GM21423 (cell line): ENCODE measurements at regions not wholly inside any gene's neighbourhood (a gene's known extent, or its start where the extent isn't known, plus 50 kb on each side); places are given as distances from the start of the nearest gene placed in this dataset.

Source experiments
- ATAC-seq: cut with Tn5 transposase; IDR thresholded peaks from one replicate; pipeline ENCODE4 v1.9.1; 2021; ENCODE audit warnings: mild to moderate bottlenecking, moderate library complexity; ENCODE audit not compliant: unreplicated experiment

DNA sequence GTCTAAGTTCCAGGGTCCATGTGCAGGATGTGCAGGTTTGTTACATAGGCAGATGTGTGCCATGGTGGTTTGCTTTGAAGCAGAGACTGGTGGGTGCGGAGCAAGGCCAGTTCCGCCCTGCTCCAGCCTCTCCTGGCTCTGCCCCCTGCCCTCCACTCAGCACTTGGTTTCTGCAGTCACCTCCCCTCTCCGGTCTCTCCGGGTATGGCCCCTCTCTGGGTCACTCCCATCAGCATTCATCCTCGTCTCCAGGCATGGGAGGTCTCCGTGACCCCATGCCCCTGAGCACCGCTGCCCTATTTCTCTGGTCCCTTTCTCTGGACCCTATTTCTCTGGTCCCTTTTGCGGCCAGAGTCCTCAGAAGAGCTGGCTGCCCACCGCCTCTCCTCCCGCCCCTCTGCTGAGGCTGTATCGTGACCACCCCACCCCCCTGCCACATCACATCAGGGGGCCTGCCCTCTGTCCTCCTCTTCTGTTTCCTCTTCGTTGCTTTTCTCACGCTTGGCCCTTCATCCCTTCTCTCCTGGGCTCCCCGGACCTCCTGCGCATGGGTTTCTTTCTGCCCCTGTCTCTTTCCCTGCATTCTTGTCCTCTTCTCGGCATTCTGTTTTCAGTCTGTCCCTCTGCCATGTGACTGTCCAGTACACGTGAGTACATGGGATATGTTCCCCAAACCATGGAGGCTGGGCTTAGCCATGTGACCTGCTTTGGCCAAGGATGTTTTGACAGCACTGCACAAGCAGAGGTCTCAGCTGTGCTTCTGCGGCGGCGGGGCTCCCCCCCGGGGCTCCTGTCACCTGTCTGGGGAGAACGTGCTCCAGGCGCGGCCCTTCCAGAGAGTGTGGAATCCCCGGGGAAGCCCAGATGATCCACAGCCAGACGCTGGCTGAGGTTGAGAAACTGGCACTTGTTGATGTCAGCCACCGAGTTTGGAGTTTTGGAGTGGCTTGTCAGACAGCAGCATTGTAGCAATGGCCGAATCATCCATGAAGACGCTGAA is 54.4 kb upstream of the C1orf174 start:
- ATAC-seq, result no peak

DNA sequence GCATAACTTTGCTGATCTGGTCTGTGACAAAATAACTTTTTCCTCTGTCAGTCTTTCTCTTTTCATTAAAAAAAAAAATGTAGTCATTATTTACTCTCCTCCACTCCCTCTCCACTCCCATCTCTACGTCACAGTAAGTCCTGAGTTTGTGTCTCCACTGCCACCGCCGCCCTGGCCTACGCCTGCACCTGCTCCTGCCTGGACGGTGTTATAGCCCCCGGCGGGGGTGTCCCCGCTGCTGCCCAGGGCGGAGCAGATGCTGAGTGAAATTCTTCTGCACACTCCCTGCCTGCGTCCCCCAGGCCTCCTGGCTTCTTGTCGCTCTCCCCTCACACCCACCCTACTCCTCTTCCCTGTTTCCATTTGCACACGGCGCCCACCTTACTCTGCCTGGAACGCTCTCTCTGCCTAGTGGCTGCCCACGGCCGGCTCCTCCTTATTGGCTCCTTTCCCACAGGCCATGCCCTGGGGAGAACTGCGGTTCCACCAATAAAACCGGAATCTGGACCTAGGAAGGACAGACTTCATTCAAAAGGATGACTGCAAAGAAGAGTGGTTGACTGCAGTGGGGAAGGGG is 55.2 kb upstream of the C1orf174 start:
- ATAC-seq, result no peak

DNA sequence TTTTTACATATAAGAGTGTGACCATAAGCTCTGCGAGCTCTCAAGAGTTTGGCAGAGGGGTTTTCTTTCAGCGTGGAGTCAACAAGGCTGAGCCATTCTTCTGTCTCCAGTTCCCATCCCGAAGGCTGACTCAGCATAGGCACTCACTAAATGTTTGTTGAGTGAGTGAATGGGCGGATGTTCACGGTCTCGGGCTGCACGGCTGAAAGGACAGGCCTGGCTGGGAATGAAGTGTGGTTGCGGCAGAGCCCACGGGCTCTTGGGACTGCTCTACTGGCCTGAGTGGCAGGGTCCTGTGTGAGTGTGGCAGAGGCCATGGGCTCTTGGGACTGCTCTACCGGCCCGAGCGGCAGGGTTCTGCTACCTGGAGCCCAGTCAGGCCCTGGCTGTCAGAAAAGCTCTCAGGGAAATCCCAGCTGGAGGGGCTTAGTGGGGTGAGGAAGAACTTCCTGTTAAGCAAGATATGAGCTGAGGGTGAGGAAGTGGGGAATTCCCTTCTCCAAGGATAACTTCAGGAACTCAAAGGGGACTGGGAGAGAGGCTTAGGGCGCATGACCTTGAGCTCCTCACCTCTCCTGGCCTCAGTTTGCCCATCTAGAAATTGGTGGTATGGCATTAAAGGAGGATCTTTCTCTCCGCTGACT is 56.6 kb upstream of the C1orf174 start:
- no peak for ATAC-seq

DNA sequence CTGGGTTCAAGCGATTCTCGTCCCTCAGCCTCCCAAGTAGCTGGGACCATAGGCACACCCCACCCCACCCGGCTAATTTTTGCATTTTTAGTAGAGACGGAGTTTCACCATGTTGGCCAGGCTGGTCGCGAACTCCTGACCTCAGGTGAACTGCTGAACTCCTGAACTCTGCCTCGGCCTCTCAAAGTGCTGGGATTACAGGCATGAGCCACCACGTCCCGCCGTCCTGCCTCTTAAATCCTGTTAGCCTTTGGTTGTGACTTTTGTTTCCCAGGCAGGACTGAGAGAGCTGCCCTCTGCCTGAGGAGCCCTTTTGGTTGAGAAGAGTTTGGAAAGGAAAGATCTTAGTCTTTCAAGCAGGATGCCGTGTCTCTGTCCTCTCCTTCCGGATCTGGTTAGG is 59.3 kb upstream of the C1orf174 start:
- no peak for ATAC-seq

DNA sequence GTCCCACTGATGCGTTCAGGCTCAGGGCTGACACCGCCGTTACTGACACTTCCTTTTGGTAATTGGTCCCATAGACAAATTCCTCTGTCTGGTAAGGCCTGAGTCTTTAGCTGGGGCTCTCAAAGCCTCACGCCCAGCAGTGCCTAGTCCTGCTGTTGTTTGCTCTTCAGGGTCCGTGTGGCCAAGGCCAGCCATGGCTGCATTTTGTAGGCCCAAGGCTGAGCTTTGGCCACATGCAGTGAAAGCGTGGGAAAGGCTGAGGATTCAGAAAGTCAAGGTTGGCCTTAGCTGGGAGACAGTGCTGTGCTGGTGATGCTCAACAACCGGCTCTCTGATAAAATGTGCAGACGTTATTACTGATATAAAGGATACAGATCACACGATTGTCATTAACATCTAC is 63.5 kb upstream of the C1orf174 start:
- ATAC-seq, result no peak

DNA sequence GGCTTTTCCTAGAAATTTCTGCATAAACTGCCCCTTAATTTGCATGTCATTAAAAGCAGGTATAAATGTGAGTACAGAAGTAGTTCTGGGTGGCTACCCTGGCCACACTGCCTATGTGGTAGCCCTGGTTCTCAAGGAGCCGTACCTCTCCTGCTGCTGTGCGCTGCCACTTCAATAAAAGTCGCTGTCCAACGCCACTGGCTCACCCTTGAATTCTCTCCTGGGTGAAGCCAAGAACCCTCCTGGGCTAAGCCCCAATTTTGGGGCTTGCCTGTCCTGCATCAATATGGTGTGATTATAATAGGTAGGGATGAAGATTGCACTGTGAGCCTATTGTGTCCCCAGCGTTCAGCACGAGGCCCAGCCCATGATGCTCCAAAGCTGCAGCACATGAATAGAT is 65.6 kb upstream of the C1orf174 start:
- no peak for ATAC-seq

DNA sequence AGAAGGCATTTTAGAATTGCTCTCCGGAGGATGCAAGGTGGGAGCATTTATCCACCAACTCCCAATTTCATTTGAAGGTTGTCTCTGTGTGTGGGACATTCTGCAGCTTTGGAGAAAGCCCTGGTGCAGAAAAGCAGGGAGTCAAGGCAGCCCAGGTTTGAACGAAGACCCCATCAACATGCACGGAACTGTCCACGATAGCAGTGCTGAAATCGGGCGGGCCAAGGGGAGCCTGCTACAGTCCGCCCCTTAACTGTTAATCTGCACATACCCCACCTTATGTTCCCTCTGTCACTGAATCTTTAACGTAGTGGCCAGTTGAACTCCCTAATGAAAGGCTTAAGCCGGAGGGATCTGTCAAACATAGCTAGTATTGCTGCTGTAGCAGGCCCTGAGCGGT is 68.8 kb upstream of the C1orf174 start:
- no peak for ATAC-seq

DNA sequence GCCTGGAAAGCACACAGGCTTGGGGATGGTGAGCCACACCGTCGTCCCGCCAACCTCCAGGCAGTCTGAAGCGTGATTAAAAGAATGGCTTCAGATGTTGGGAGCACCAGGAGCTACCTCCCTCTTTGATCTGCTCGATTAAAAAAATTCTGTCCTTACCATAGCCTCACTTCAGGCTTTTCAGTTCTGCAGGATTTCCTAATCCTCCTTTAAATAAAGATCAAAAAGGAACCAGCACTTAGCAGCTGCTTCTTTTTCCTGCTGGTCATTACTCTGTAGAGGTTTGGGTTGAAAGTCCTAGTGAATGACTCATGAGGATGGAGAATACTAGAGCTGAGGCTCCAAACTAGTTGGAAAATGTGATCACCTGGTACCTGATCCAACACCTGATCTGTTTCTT is 71.9 kb upstream of the C1orf174 start:
- ATAC-seq, result no peak

DNA sequence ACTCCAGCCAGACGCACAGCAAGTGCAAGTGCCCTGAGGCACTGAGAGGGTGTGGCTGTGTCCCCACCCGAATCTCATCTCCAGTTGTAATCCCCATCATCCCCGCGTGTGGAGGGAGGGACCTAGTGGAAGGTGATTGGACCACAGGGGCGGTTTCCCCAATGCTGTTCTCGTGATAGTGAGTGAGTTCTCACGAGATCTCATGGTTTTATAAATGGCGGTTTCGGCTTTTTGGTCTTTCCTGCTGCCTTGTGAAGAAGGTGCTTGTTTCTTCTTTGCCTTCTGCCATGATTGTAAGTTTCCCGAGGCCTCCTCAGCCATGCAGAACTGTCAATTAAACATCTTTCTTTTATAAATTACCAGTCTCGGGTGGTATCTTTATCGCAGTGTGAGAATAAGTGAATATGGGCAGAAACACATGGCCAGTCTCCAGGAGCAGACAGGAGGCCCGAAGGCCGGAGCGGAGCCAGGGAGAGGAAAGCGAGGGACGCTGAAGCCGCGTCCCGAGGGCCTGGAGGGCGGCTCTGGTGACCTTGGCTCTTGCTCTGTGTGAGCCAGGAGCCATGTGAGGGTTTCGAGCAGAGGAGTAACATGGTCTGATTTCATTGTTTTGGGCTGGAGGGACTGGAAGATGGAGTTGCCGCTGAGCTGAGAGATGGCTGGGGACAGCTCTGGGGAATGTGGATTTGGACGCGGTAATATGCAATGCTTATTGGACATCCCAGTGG is 76.0 kb upstream of the C1orf174 start:
- ATAC-seq, result no peak

DNA sequence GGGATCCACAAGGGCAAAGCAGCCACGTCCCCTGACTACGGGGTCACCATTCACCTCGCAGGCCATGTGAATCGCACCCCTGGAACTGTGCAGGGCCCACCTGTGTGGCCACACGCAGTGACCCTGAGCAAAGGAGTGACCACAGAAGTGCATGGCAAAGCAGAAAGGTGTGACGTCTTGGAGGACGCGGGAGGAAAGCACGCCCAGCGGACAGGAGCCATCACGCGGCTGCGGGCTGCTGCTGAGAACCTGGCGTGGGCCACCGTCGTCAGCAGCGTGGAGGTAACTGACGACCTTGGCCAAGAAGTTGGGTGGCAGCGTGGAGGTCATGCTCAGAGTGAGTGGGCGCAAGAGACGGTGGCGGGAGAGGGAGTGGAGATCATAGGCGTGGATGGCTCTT is 76.7 kb upstream of the C1orf174 start:
- no peak for ATAC-seq

DNA sequence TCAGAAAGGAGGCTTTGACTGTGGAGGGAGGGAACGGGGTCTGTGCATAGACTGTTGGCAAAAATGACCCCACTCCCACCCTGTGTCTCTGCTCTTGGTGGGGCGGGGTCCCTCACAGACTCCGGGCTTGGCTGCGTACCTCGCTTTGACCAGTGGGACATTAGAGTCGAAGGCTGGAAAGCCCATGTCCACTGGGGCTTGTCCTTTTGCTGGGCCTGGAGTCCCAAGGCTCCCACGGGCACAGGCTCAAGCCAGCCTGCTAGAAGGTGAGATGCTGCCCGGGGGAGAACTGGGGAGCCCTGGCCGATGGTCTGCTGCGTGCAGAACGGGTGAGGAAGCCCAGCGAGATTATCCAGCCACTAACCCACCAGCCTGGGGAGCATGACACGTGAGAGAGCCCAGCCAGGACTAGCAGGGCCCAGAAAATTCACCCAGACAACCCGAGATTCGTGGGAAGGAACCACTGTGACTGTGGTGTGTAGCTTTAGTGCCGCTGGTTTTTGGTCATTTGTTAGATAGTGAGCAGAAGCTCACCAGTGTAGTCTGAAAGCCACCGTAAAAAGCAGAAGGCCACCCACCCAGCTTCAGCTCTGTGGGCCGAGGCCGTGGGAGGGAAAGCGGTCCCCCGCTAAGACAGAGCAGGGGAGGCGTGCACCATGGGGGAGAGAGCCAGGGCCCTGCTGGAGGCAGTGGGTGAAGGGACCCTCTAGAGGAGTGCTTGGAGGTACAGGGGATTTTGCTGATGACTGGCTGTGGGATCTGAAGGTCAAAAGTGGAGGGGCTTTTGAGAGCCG is 78.3 kb upstream of the C1orf174 start:
- ATAC-seq, result no peak

DNA sequence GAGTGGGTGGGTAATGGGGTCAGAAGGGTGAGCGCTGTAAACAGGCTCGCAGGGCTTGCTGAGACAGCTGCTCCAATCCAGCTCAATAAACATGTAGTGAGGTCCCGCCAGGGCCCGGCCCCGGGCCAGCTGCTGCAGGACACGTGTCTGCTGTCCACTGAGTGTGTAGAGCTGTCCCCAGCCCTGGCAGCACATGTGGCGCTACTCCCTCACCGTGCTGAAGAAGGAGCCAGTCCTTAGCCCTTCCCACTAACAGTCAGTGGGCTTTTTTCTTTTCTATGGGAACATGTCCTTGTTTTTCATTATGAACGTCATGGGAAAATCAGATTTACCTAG is 78.9 kb upstream of the C1orf174 start:
- no peak for ATAC-seq

DNA sequence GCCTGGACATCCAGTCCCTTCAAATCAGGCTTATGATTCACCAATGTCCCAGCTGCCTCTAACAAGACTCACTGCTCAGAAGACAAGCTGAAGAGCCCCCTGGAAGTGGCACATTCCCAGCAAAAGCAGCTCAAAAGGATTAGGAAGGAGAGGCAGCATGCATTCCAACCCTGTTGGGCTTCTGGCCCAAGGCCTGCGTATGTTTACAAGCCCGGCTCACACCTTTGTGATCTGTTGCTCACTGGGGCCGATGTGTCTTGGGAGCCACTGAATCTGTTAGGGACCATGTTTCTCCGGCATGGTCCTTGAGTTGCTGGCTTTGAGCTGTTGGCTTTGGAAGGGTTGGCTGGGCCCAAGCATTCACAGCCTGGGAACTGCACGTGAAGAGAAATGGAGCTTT is 81.2 kb upstream of the C1orf174 start:
- ATAC-seq, result no peak

DNA sequence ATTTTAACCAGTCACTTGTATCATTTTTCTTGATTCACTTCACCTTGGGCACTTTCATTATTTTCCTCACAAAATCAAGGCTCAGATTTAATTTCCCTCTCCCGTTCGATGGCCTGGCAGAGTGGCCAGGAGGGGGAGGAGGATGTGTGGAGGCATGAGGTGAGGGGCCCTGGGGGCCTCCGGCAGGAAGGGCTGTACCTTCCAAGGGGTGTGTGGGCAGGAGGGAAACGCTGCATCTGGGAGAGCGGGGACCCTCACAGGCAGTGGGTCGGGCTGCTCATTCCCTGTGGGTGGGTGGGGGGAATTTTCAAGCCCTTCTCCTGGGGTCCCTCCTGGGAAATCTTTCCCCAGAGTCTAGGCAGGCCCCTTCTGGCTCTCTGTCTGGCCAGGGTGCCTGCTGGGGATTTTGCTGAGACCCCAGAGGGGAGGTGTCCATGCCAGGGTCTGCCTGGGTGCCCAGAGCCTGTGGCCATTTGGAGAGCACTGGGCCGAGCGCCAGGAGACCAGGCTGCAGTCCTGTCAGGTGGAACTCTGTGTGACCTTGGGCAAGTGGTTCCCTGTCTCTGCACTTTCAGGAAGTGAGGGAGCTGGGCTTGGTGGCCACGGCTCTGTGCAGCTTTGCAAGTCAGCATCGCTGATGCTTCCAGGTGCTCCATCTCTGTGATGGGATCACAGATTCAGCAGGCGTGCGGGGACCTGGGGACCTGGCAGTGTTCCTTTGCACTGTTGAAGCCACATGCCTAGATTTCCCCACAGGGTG is 81.9 kb upstream of the C1orf174 start:
- no peak for ATAC-seq

DNA sequence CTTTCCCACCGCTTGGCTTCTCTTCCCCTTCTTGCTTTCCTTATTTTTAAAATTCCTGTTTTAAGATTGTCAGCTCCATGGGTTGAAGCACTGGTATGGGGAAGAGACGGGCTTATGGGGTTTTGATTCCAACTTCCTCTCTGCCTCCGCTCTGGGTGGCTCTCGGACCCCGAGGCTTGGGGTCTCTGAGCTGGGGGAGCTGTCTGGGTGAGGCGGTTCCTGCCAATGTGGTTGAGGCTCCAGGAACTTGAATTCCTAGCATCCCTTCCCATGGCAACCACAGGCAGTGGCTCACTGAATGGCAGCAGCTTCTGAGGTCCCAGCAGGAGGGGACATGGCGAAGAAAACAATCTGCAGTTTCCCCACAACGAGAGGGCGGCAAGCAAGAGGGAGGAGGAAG is 83.1 kb upstream of the C1orf174 start:
- no peak for ATAC-seq

DNA sequence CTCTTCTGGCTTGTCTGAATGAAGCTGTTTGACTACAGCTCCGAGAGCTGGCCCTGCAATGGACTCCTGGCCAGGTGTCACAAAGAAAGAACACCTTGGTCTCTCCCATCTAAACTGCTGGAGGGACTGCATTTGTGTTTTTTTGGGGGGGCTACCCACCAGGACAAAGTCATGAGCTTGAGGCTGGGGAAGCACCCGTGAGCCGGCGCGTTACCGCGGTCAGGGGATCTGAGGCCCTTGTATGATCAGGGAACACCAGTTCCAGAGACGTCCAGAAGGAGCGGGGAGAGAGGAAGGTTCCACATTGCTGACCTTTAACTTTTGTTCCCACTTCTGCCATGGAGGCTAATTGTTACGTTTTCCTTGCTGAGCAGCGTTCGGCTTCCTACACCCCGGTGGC is 84.5 kb upstream of the C1orf174 start:
- ATAC-seq, result no peak

DNA sequence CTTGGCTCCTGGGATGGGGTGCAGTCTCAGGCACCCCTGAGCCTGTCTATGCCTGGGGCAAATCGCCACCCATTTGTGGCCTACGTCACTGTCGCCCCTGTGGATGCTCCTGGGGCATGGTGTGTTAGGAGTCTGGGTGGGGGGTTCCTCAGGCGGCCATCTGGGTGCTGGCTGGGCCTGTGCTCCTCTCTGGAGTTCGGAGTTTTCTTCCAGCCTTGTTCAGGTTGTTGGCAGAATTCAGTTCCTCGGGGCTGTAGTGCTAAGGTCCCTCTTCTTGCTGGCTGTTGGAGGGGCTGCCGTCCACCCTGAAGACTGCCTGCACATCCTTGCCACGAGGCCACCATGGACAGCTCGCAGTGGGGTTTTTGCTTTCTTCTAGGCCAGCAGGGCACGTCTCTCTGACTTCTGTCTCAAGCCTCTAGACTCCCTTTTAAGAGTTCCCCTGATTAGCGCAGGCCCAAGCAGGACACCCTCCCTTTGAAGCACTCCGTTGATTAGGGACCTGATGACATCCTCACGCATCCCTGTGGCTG is 86.7 kb upstream of the C1orf174 start:
- no peak for ATAC-seq

DNA sequence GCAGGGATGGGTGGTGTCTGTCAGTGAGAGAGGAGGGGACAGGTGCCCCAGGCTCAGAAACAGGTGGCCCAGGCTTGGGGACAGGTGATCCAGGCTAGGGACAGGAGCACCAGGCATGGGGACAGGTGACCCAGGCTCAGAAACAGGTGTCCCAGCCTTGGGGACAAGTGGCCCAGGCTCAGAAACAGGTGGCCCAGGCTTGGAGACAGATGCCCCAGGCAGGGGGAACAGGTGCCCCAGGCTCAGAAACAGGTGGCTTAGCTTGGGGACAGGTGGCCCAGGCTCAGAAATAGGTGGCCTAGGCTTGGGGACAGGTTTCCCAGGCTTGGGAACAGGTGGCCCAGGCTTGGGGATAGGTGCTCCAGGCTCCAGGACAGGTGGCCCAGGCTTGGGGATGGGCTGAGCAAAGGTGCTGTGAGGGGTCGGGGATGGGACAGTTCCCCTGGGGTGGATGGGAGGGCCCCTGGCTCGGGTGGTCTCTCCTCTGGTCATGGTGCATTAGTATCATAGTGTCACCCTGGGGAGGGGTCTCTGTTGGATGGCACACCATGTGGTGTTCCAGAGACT is 87.7 kb upstream of the C1orf174 start:
- no peak for ATAC-seq

DNA sequence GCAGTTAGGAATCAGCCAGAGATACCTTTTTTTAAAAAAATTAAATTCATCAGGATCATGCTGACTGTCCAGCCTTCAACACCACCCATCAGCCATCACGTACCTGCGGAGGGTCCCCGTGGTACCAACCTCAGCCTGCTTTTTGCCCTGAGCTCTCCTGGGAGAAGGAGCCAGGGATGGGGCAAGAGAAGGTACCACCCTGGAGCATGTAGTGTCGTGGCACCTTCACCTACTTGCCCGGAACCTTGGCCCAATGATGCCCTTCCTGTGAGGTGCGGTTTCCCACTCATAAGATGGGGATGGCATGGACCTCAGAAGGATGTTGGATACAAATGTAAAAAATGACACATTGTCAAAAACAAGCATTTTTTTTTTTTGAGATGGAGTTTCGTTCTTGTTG is 88.4 kb upstream of the C1orf174 start:
- no peak for ATAC-seq
